ENCODE measurements at regions not wholly inside any gene's neighbourhood (a gene's known extent, or its start where the extent isn't known, plus 50 kb on each side); places are given as distances from the start of the nearest gene placed in this dataset.

- TF ChIP-seq, protein P1, sequence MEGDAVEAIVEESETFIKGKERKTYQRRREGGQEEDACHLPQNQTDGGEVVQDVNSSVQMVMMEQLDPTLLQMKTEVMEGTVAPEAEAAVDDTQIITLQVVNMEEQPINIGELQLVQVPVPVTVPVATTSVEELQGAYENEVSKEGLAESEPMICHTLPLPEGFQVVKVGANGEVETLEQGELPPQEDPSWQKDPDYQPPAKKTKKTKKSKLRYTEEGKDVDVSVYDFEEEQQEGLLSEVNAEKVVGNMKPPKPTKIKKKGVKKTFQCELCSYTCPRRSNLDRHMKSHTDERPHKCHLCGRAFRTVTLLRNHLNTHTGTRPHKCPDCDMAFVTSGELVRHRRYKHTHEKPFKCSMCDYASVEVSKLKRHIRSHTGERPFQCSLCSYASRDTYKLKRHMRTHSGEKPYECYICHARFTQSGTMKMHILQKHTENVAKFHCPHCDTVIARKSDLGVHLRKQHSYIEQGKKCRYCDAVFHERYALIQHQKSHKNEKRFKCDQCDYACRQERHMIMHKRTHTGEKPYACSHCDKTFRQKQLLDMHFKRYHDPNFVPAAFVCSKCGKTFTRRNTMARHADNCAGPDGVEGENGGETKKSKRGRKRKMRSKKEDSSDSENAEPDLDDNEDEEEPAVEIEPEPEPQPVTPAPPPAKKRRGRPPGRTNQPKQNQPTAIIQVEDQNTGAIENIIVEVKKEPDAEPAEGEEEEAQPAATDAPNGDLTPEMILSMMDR (IDR thresholded peaks at IDR 0.05) = no peak
- TF ChIP-seq ZSCAN20 (CRISPR knock-in tag; IDR thresholded peaks at IDR 0.05) (no peak), HOXA7 (CRISPR knock-in tag; IDR thresholded peaks at IDR 0.05) (no peak), MAFK (IDR thresholded peaks at IDR 0.05; ENCODE audit: partially characterized antibody) (no peak), MYC (IDR thresholded peaks at IDR 0.05; ENCODE audit: borderline replicate concordance, low read length) (no peak), REST (IDR thresholded peaks at IDR 0.05) (no peak)
- TF ChIP-seq, protein P2, sequence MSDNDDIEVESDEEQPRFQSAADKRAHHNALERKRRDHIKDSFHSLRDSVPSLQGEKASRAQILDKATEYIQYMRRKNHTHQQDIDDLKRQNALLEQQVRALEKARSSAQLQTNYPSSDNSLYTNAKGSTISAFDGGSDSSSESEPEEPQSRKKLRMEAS (IDR thresholded peaks at IDR 0.05) = no peak
Observed at GRCh38 chr10:45106236-45106856, 105.6 kb downstream of the ZNF22 start.

Measured in A549 (cell line).